LNCaP clone FGC (cell line): ENCODE measurements at regions not wholly inside any gene's neighbourhood (a gene's known extent, or its start where the extent isn't known, plus 50 kb on each side); places are given as distances from the start of the nearest gene placed in this dataset.

Source experiments
- DNase-seq: peaks from one replicate; pipeline ENCODE4 v3.0.0-alpha.2; 2011; ENCODE audit warnings: low read depth
- H3K4me3 ChIP-seq: 2 replicates; pipeline ENCODE4 v1.5.1; 2011; ENCODE audit warnings: mild to moderate bottlenecking, low read depth, low read length, control low read depth
- CTCF ChIP-seq: IDR thresholded peaks from 2 replicates; pipeline ENCODE4 v1.5.1; 2012; ENCODE audit warnings: mild to moderate bottlenecking; ENCODE audit not compliant: control insufficient read depth, insufficient read depth; ENCODE audit errors: extremely low read depth

GRCh38 chr1:36656838-36657237, 174.1 kb upstream of the CSF3R start:
- no peak for DNase-seq

GRCh38 chr1:36656271-36656670, 173.6 kb upstream of the CSF3R start:
- H3K4me3 ChIP-seq: no peak overlapping the region
- no peak for DNase-seq
- TF ChIP-seq CTCF: no peak

More at GRCh38 chr1:36656838-36657237, 174.1 kb upstream of the CSF3R start:
- no peak for TF ChIP-seq CTCF
- H3K4me3 ChIP-seq: no peak overlapping the region

GRCh38 chr1:36654586-36654985, 171.9 kb upstream of the CSF3R start:
- no peak for TF ChIP-seq CTCF
- no peak for DNase-seq
- H3K4me3 ChIP-seq: no peak overlapping the region

- peak; percentile 23; the same call in 1 of the 2 replicates for TF ChIP-seq CTCF
- no peak overlapping the region for H3K4me3 ChIP-seq
- peak; percentile 17 for DNase-seq
Observed at GRCh38 chr1:36653850-36654249, 171.1 kb upstream of the CSF3R start.

GRCh38 chr1:36652586-36652985, 169.9 kb upstream of the CSF3R start:
- no peak overlapping the region for H3K4me3 ChIP-seq
- DNase-seq: no peak
- no peak for TF ChIP-seq CTCF

- DNase-seq: no peak
- TF ChIP-seq CTCF: no peak
- H3K4me3 ChIP-seq: no peak overlapping the region
Observed at GRCh38 chr1:36652011-36652410, 169.3 kb upstream of the CSF3R start.

- DNase-seq: no peak
- H3K4me3 ChIP-seq: no peak overlapping the region
- no peak for TF ChIP-seq CTCF
Observed at GRCh38 chr1:36651176-36651910, 168.6 kb upstream of the CSF3R start.
